Activated naive CD8-positive, alpha-beta T cell treated with anti-CD3 and anti-CD28 coated beads, Interleukin-2, amount 10 ng/mL, durations not matched to agents 7 days and 5 days (primary cell): ENCODE measurements at regions not wholly inside any gene's neighbourhood (a gene's known extent, or its start where the extent isn't known, plus 50 kb on each side); places are given as distances from the start of the nearest gene placed in this dataset.
"Not testable (repeated sequence)": the region's sequence is repeated elsewhere in the genome, so short reads cannot be mapped to it uniquely, and the experiment has no call there.

Experiments
- ATAC-seq: fragments of 150-1000 bp; cut with Tn5 transposase; one replicate; pipeline ENCODE4 v1.10.0; 2021; ENCODE audit warnings: low read depth, moderate library complexity
- POLR2A ChIA-PET: fragments of 350-600 bp; sonication (Branson Sonifier 250); formaldehyde crosslinking; loops from one replicate; lab custom pipeline; 2021; ENCODE audit warnings: antibody characterized with exemption; lab: Charles Lee
- DNase-seq: peaks from one replicate; pipeline ENCODE4 v3.0.0; 2021
- H3K27ac Mint-ChIP-seq: one replicate; pipeline ENCODE4 v1.8.0; 2022; ENCODE audit warnings: mild to moderate bottlenecking, mixed read lengths
- H3K27me3 Mint-ChIP-seq: one replicate; pipeline ENCODE4 v1.8.0; 2022; ENCODE audit warnings: mild to moderate bottlenecking, moderate library complexity, mixed read lengths
- H3K36me3 Mint-ChIP-seq: one replicate; pipeline ENCODE4 v1.8.0; 2021; ENCODE audit warnings: mild to moderate bottlenecking, mixed read lengths
- H3K4me1 Mint-ChIP-seq: one replicate; pipeline ENCODE4 v1.8.0; 2021; ENCODE audit warnings: mixed read lengths
- H3K4me3 Mint-ChIP-seq: one replicate; pipeline ENCODE4 v1.8.0; 2022; ENCODE audit warnings: mild to moderate bottlenecking, moderate library complexity, mixed read lengths
- H3K9me3 Mint-ChIP-seq: one replicate; pipeline ENCODE4 v1.8.0; 2021; ENCODE audit warnings: mixed read lengths

DNA sequence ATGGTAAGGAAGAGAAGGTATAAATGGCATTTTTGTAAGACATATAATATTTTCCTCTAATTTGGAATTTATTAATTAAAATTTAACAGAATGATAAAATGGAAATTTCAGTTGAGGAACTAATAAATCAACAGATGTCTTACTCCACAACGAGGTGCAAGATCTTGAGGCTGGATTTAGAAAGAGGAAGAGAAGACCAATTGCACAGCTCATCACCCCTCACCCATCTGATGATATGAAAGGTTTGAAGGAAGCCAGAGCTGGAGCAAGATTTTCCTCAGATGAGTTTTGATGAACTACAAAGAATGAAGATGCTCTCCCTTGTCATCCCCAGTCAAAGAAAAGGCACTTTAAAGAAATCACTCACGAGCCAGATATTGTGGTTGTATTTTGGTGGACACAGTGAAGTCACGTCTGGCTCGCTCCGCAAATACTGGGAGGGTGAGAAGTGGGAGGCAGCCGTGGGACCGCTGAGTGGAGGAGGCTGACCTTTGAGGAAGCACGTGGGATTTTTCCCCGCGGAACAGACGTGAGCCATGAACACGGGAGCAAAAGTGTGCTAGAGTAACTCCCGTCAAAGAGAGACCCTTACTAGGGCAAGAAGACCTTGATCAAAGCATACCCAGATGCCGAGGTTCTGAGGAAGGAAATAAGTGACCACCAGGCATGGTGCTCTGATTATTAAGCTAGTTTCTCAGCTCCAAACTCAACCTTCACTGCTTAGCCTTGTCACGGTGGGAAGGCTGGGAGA lies 511.4 kb downstream of the RNF144A start:
- DNase-seq (no peak), ATAC-seq (no peak)
- Mint-ChIP-seq H3K4me1 (peaks cover 43% of the 10 kb centered on the region), H3K9me3 (peaks cover 6% of the 10 kb centered on the region), H3K27ac (peak overlapping the region; percentile 99), H3K36me3 (peaks cover 11% of the 10 kb centered on the region), H3K27me3 (no peaks in the 10 kb centered on the region), H3K4me3 (peak overlapping the region; percentile 34)
- POLR2A ChIA-PET = interaction anchor here (0.7 to 3.2 kb wide), 8 partner anchors 23 to 1256 kb away, joined by 3 to 20 read pairs (median 12); partner anchors contain the start of gene ID2

DNA sequence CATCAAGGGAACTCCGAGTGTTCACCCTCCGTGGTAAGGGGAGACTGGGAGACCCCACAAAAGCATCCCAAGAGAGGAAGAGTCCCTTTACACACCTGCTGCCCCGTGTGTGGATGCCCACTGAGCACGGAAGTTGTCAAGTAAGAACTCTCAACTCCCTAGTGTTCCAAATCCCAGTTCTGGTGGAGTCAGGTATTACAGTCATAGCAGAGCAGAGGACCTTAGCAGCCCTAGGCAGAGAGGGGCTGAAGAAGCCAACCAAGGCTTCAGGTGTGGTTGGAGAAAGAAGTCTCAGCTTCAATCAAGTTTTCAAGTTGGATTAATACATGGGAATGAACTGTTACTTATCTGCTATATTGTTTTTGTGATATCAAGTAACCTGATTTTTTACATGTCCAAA lies 512.5 kb downstream of the RNF144A start:
- POLR2A ChIA-PET = interaction anchor here (1.2 to 3.2 kb wide), 5 partner anchors 14 to 1255 kb away, joined by 3 to 20 read pairs (median 14); partner anchors contain the start of gene ID2
- H3K4me1 Mint-ChIP-seq = peaks cover 45% of the 10 kb centered on the region
- peak overlapping the region; percentile 99 for H3K27ac Mint-ChIP-seq
- no peaks in the 10 kb centered on the region for H3K27me3 Mint-ChIP-seq
- ATAC-seq (no peak), DNase-seq (no peak)
- peak overlapping the region; percentile 87 for H3K4me3 Mint-ChIP-seq
- peaks cover 21% of the 10 kb centered on the region for H3K36me3 Mint-ChIP-seq
- H3K9me3 Mint-ChIP-seq = peaks cover 16% of the 10 kb centered on the region

DNA sequence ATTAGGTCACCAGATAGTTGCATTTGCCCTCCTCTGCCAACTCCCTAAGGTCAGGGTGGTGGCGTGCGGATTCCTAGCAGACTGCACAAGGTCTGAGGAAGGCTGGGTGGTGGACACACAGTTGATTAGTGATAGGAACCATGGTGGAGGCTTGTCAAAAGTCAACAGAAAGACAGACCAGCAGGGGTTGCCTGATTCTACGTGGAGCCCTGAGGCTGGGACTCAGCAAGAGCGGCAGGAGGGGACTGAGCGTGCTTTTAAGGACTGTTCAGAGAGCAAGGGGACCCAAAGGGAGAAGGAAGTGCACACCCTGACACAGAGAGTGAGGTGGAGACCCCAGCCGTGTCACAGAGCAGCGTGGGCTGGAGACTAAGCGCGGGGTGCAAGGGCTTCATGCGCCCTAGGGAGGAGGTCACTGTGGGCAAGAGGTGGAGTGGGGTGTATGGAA lies 513.2 kb downstream of the RNF144A start:
- H3K27ac Mint-ChIP-seq = peak overlapping the region; percentile 99
- H3K27me3 Mint-ChIP-seq = no peaks in the 10 kb centered on the region
- peaks cover 18% of the 10 kb centered on the region for H3K9me3 Mint-ChIP-seq
- peak overlapping the region; percentile 87 for H3K4me3 Mint-ChIP-seq
- POLR2A ChIA-PET = interaction anchor here (0.7 to 2.7 kb wide), 13 partner anchors 11 to 1254 kb away, joined by 3 to 22 read pairs (median 4); partner anchors contain the start of gene ID2
- ATAC-seq (peak; percentile 60), DNase-seq (peak; percentile 71)
- H3K4me1 Mint-ChIP-seq = peaks cover 47% of the 10 kb centered on the region
- H3K36me3 Mint-ChIP-seq = peaks cover 27% of the 10 kb centered on the region

GRCh38 chr2:7430869-7431641 lies 513.8 kb downstream of the RNF144A start:
- Mint-ChIP-seq H3K4me3 (peak overlapping the region; percentile 87), H3K27me3 (no peaks in the 10 kb centered on the region), H3K27ac (peak overlapping the region; percentile 99), H3K9me3 (peaks cover 18% of the 10 kb centered on the region), H3K36me3 (peaks cover 32% of the 10 kb centered on the region), H3K4me1 (peaks cover 50% of the 10 kb centered on the region)
- DNase-seq (peak; percentile 77), ATAC-seq (peak; percentile 74)
- POLR2A ChIA-PET = interaction anchor here (0.7 to 2.7 kb wide), 14 partner anchors 11 to 1254 kb away, joined by 3 to 22 read pairs (median 5); partner anchors contain the start of gene ID2

- H3K4me3 Mint-ChIP-seq = peak overlapping the region; percentile 20
- ATAC-seq (no peak), DNase-seq (no peak)
- H3K4me1 Mint-ChIP-seq = peaks cover 58% of the 10 kb centered on the region
- H3K27ac Mint-ChIP-seq = peak overlapping the region; percentile 99
- H3K9me3 Mint-ChIP-seq = peaks cover 18% of the 10 kb centered on the region
- POLR2A ChIA-PET = no interaction called here
- no peaks in the 10 kb centered on the region for H3K27me3 Mint-ChIP-seq
- peaks cover 37% of the 10 kb centered on the region for H3K36me3 Mint-ChIP-seq
Observed at GRCh38 chr2:7432436-7432835, 515.2 kb downstream of the RNF144A start.

- peaks cover 23% of the 10 kb centered on the region for H3K9me3 Mint-ChIP-seq
- peaks cover 54% of the 10 kb centered on the region for H3K36me3 Mint-ChIP-seq
- H3K27ac Mint-ChIP-seq = peak overlapping the region; percentile 80
- H3K4me1 Mint-ChIP-seq = peaks cover 42% of the 10 kb centered on the region
- H3K27me3 Mint-ChIP-seq = no peaks in the 10 kb centered on the region
- H3K4me3 Mint-ChIP-seq = no peak overlapping the region
- ATAC-seq = no peak
- POLR2A ChIA-PET = interaction anchor here (0.7 to 2.2 kb wide), 4 partner anchors 13 to 1246 kb away, joined by 3 to 5 read pairs (median 4); partner anchors contain the start of gene ID2
- no peak for DNase-seq
Observed at GRCh38 chr2:7436096-7436906, 519.1 kb downstream of the RNF144A start.

DNA sequence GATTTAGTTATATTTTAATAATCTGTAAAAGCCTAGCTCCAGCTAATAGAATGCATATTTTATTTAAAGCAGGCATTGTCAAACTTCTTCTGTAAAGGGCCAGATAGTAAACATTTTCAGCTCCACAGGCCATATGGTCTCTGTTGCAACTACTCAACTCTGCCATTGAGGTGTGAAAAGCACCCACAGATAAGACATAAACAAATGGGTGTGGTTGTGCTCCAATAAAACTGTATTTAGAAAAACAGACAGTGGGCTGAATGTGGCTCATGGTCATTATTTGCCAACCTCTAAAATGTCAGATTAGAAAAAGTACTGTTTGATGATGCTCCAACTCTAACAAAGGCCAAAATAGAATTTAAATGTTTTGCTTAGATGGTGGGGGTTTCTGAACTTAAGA lies 519.9 kb downstream of the RNF144A start:
- ATAC-seq (peak; percentile 35), DNase-seq (no peak)
- peak overlapping the region; percentile 58 for H3K4me3 Mint-ChIP-seq
- no peaks in the 10 kb centered on the region for H3K27me3 Mint-ChIP-seq
- peaks cover 40% of the 10 kb centered on the region for H3K4me1 Mint-ChIP-seq
- H3K9me3 Mint-ChIP-seq = peaks cover 28% of the 10 kb centered on the region
- H3K27ac Mint-ChIP-seq = peak overlapping the region; percentile 87
- POLR2A ChIA-PET = interaction anchor here (1.0 to 2.2 kb wide), 5 partner anchors 12 to 1245 kb away, joined by 4 to 7 read pairs (median 5); partner anchors contain the start of gene ID2
- peaks cover 61% of the 10 kb centered on the region for H3K36me3 Mint-ChIP-seq

- no peaks in the 10 kb centered on the region for H3K27me3 Mint-ChIP-seq
- peak overlapping the region; percentile 58 for H3K4me3 Mint-ChIP-seq
- peaks cover 42% of the 10 kb centered on the region for H3K4me1 Mint-ChIP-seq
- POLR2A ChIA-PET = interaction anchor here (1.0 to 2.2 kb wide), 4 partner anchors 11 to 288 kb away, joined by 4 to 7 read pairs (median 5); no protein-coding TSS in a partner anchor
- H3K36me3 Mint-ChIP-seq = peaks cover 62% of the 10 kb centered on the region
- DNase-seq (no peak), ATAC-seq (peak; percentile 45)
- peak overlapping the region; percentile 87 for H3K27ac Mint-ChIP-seq
- H3K9me3 Mint-ChIP-seq = peaks cover 26% of the 10 kb centered on the region
Observed at GRCh38 chr2:7437716-7438632, 520.8 kb downstream of the RNF144A start.

GRCh38 chr2:7438855-7439254 lies 521.6 kb downstream of the RNF144A start:
- Mint-ChIP-seq H3K27me3 (no peaks in the 10 kb centered on the region), H3K27ac (peak overlapping the region; percentile 67), H3K4me3 (no peak overlapping the region), H3K4me1 (peaks cover 43% of the 10 kb centered on the region), H3K9me3 (peaks cover 21% of the 10 kb centered on the region), H3K36me3 (peaks cover 60% of the 10 kb centered on the region)
- DNase-seq (no peak), ATAC-seq (no peak)
- POLR2A ChIA-PET = interaction anchor here (1.5 to 2.2 kb wide), 2 partner anchors 12 to 287 kb away, joined by 5 to 7 read pairs; no protein-coding TSS in a partner anchor

DNA sequence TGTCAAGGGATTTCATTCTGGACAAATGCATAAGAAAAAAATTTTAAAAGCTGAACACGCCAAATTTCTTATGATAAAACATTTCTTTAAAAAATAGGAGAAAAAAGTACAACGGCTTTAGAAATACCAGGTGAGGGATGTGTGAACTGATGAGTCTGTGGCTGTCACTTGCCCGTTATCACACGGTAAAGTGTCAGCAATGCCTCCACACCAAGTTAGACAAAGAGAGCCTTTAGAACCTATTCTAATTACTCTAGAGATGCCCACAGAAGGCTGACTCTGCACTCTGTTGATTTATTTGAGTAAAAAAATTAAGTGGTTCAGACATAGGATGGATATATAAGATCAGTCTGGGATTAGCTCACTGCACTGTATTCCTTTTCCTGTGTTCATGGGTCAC lies 523.8 kb downstream of the RNF144A start:
- POLR2A ChIA-PET = interaction anchor here (1.9 kb wide), 1 partner anchor 10 kb away, joined by 9 read pairs; no protein-coding TSS in a partner anchor
- ATAC-seq (no peak), DNase-seq (no peak)
- no peak overlapping the region for H3K4me3 Mint-ChIP-seq
- peaks cover 48% of the 10 kb centered on the region for H3K4me1 Mint-ChIP-seq
- no peaks in the 10 kb centered on the region for H3K27me3 Mint-ChIP-seq
- peaks cover 17% of the 10 kb centered on the region for H3K9me3 Mint-ChIP-seq
- H3K36me3 Mint-ChIP-seq = peaks cover 54% of the 10 kb centered on the region
- H3K27ac Mint-ChIP-seq = no peak overlapping the region

DNA sequence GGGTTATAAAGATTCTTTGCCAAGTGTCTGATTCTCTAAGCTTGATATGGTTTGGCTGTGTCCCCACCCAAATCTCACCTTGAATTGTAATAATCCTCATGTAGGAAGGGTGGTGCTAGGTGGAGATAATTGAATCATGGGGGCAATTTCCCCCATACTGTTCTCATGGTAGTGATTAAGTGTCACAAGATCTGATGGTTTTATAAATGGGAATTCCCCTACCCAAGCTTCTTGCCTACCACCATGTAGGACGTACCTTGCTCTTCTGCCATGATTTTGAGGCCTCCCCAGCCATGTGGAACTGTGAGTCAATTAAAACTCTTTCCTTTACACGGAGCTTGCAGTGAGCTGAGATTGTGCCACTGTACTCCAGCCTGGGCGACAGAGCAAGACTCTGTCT lies 524.6 kb downstream of the RNF144A start:
- POLR2A ChIA-PET = interaction anchor here (0.8 to 1.9 kb wide), 2 partner anchors 9 to 11 kb away, joined by 3 to 9 read pairs; no protein-coding TSS in a partner anchor
- Mint-ChIP-seq H3K36me3 (peaks cover 53% of the 10 kb centered on the region), H3K9me3 (peaks cover 17% of the 10 kb centered on the region), H3K27ac (peak overlapping the region; percentile 13), H3K4me1 (peaks cover 41% of the 10 kb centered on the region)
- H3K4me3 Mint-ChIP-seq, ATAC-seq, DNase-seq, H3K27me3 Mint-ChIP-seq: not testable (repeated sequence)
